HG03175 (cell line): ENCODE measurements at regions not wholly inside any gene's neighbourhood (a gene's known extent, or its start where the extent isn't known, plus 50 kb on each side); places are given as distances from the start of the nearest gene placed in this dataset.

Source experiments
- ATAC-seq: cut with Tn5 transposase; IDR thresholded peaks from one replicate; pipeline ENCODE4 v1.9.1; 2021; ENCODE audit warnings: mild to moderate bottlenecking, moderate library complexity; ENCODE audit not compliant: unreplicated experiment

DNA sequence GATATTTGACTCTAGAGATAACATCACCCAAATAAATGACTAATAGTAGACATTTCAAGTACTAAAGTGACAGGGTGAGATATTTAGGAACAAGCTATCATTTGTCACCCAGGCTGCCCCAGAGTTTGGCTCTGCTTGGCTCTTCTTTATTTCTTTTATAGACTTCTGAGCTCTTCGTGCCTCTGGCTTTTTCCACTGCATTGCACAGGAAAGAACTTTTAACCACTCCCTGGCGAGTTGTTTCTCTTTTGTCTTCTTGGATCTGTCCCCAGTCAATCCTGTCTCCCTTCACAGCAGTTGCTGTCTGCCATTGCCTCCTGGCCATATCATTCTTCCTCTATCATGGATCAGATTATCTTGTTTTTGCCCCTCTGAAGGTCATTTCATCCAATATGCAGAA lies 339.2 kb upstream of the DCBLD2 start:
- ATAC-seq = no peak

DNA sequence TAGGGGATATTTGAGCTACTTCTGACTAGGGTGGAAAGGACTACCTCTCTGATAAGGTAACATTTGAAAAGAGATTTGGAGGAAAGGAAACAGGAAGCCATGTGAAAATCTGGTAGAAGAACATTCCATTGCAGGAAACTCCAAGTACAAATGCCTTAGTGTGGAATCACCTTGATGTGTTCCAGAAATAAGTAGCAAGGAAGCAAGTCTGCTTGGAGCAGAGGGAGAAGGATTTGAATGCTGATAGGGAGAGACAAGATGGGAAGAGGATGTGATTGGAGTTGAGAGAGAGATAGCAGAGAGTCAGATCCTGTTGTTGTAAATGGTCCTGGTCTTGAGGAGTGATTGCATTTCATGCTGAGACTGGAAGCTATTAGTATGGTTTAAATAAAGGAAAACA lies 335.1 kb upstream of the DCBLD2 start:
- no peak for ATAC-seq

DNA sequence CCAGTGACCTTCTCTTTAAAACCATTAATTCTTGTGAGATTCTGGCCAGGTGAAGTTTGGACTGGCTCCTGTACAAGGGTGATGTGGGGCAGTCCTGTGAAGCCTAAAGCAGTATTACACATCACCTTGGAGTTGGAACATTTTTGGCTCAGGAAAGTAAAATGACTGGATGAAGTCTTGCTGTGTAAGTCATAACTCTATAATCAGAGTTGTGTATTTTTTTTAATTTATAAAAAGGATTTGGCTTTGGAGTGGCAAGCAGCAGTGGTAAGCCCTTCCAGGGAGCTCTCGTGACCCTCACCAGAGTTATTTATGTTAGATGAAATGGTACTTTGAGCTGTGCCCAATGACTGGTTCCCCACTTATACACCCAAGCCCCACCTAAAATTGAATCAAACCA lies 331.2 kb upstream of the DCBLD2 start:
- no peak for ATAC-seq

DNA sequence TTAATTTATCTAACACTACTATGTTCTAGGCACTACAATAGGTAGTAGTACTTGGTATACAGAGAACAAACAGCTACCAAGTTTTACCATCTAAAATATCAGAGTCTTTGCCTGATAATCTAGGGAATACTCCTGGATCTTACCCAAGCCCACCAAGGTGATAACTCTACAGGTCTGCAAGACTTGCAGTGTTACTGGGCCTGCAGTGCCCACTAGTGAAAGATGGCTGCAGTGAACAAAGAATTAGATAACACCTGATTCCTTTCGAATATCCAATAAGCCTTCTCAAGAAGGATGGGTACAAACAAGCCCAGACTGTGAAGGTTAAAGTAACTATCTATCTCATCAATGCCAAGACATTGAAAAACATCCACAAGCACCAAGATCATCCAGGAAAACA lies 317.0 kb upstream of the DCBLD2 start:
- no peak for ATAC-seq

DNA sequence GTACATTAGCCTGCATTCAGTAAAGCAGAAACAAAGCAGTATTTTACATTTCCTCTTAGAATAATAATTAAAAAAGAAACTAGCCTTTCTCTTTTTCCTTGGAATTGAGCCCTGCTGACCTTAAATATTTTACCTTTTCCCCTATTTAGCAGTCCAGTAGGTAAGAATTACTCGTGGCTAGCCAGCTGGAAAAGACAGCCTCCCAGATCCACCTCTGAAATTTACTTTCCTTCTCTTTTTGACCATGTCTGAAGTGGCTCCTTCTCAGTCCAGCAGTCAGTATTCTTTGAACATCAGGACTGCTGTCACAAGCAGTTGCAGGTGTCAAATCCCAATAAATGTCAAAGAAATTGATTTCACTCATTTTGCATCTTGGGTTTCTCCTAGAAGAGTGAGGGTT lies 311.5 kb upstream of the DCBLD2 start:
- ATAC-seq = no peak

DNA sequence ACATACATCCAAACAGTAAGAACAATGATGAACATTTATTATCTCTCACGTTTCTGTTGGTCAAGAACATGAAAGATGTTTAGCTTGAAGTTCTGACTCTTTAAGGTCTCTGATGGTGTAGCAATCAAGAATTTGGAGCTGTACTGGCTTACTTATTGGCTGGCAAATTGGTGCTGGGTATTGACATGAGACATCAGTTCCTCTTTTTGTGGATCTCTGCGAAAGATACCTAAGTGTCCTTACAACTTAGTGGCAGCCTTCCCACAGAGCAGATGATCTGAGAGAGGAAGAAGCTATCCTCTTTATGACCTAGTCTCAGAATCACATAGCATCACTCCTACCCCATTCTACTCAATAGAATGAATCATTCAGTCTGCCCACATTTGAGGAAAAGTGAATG lies 309.8 kb upstream of the DCBLD2 start:
- ATAC-seq = no peak

DNA sequence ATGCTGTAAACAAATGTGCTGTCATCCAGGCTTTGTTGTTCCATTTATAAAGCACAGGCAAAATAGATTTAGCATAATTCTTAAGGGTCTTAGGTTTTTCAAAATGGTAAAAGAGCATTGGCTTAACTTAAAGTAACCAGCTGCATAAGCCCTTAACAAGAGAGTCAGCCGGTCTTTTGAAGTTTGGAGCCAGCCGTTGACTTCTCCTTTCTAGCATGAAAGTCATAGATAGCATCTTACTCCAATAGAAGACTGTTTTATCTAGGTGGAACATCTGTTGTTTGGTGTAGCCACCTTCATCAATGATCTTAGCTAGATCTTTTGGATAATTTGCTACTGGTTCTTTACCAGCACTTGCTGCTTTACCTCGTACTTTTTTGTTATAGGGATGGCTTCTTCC lies 297.5 kb upstream of the DCBLD2 start:
- ATAC-seq = no peak

DNA sequence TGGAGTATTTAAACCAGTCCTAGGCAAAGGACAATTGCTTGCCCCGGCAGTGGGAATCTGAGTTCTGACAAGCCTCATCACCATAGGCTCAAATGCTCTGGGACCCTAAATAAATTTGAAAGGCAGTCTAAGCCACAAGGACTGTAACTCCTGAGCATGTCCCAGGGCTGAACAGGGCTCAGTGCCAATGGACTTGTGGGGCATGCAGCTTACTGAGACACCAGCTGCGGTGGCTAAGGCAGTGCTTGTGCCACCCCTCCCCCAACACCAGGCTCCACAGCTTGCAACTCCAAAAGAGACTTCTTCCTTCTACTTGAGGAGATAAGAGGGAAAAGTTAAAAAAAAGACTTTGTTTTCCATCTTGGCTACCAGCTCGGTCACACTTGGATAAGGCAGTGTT lies 289.7 kb upstream of the DCBLD2 start:
- no peak for ATAC-seq

DNA sequence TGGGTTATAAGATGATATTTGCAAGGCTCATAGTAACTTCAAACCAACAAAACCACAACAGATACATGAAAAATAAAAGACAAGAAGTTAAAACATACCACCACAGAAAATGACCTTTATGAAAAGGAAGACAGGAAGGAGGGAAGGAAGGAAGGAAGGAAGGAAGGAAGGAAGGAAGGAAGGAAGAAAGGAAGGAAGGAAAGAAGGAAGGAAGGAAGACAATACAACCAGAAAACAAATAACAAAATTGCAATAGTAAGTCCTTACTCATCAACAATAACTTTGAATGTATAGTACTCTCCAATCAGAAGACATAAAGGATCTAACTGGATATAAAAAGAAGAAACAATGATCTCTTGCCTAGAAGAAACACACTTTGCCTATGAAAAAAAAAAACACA lies 287.4 kb upstream of the DCBLD2 start:
- ATAC-seq = no peak

DNA sequence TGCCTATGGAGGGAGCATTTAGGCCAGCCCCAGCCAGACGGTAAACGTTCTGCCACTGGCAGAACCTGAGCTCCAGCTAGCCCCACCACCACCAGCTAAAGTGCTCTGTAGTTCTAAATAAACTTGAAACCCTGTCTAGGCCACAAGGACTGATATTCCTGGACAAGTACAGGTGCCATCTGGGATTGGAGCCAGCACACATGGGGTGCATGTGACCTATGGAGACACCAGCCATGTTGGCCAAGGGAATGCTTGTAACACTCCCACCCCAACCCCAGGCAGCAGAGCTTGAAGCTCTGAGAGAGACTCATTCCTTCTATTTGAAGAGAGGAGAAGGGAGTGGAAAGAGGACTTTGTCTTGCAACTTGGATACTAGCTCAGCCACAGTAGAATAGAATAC lies 284.5 kb upstream of the DCBLD2 start:
- ATAC-seq = no peak

DNA sequence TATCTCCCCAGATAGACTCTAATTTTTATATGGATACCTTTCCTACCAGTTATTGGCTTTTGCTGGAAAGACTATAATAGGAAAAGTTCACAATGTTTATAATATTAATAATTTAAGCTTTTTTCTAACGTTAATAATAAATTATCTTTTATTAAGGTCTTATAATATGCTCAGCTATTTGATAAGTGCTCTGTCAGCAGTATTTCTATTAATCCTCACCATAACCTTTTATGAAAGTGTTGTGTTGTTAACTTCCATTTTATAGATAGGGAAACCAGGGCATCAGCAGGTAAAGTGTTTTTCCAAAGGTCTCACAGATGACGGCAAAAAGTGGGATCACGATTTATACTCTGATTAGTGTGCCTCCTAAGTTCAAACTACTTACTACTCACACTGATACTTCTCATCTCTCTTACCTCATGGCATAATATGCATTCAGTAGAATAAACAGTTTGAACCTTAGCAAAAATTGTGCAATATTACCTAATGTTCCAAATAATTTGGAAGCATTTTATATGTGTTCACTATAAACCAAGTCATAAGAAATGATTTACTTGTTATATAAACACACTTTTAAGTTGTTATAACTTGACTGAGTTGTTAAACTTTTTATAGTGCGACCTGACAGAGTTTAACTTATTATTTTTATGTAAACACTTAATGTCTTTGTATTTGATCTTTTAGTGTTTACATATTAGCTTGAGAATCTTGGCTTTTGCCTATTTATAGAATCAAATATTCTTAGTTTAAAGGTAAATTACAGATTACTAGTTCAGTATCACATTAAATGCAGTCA lies 274.9 kb upstream of the DCBLD2 start:
- no peak for ATAC-seq

DNA sequence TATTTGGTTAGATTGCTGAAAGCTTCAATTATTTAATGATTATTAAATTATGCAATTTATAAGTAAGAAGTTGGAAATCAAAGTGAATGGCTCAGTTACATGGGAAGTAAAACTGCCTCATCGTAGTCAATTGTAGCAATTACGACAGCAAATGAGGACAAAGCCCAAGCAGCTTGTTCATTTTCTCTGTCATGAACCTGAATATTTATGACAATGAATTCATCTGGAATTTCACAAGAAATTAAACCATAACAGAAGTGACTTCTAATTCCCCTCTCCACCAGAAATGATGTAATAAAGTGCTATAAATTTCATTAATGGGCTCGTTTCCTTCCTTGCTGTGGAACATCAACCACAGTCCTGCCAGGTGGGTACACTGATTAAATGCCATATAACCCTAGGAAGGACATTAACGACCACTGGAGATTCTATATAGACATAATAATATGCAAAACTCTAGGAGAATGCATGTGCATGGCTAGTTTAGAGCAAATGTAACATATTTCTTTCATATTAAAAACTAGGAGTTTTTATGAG lies 273.8 kb upstream of the DCBLD2 start:
- ATAC-seq = no peak

DNA sequence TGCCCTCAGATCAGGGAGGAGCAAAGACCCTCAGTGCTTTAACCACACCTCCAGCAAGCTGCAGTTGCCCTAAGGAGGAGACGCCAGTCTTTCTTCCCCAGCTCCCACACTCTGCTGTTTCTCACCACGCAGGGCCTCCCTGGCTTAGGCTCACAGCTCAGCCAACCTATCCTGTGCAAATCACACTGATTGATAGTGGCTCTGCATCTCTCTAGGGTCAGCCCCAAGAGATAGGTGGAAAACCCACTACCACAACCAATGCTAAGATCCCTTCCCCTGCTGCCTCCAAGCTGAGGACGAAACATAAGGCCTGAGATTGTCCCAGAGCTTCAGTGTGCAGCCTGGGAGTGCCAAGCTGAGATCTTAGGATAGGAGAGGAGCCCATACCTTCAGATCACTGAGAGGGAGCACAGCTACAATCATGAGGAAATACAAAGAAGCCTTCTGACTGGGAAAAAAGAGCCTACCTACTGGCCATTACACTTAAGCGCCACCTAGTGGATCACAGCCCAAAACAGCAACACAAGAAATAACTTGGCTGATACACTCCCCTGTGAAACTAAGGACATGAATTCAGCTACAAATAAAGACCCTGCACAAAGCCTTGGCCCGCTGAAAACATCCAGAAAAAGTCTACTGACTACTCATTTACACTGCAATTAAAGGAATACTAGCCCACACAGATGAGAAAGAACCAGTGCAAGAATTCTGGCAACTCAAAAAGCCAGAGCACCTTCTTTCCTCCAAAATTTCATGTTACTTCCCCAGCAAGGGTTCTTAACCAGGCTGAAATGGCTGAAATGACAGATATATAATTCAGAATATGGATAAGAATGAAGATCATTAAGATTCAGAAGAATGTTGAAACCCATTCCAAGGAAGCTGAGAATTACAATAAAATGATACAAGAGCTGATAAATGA lies 271.5 kb upstream of the DCBLD2 start:
- peak; percentile 75 for ATAC-seq

DNA sequence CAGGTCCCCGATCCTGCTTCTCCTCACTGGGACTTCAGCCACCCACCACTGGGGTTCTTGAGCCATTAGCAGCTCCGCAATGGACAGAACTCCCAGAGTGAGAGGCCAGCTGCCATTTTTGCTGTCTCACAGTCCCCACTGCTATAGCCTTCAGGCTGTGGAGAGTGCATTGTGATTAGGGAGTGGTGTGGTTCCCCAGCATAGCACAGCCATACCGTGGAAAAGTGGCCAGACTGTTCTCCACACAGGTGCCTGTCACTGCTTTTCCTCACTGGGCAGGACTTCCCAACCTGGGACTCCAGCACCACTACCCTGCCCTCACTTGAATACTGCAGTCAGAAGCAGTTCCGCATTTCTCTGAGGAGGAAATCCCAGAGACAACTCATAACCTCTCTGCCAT lies 270.3 kb upstream of the DCBLD2 start:
- no peak for ATAC-seq

DNA sequence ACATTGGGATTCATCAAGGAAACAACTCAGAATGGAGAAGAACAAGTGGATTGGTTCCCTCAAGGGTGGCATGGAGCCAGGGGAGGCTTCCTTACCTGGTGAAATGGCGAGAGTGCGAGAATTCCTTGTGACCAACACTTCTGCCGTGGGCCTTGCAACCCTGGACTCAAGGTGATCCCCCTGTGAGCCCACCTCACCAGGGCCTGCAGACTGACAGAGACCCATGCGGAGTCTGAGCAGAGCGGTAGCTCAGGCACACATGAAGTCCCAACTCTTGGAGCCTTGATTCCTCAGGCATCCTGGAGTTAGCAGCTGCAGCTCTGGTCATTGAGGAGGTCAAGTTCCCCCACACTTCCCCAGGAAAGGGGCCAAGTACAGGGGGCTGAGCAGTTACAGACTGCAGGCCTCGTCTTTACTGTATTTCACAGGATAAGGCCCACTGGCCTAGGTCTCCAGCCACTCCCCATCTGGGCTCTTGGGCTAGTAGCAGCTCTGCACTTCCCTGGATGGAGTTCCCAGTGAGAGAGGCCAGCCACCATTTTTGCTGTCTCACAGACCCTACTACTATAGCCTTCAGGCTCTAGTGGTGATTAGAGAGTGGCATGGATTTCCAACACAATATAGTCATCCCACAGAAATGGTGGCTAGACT lies 269.5 kb upstream of the DCBLD2 start:
- ATAC-seq = no peak

DNA sequence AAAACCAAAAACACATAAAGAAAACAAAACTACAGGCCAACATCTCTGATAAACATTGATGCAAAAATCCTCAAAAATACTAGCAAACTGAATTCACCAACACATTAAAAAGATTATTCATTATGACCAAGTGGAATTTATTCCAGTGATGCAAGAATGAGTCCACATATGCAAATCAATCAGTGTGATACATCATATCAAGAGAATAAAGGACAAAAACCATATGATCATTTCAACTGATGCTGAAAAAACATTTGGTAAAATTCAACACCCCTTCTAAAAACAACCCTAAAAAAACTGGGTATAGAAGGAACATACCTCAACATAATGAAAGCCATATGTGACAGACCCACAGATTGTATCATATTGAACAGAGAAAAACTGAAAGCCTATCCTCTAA lies 265.6 kb upstream of the DCBLD2 start:
- ATAC-seq = no peak

DNA sequence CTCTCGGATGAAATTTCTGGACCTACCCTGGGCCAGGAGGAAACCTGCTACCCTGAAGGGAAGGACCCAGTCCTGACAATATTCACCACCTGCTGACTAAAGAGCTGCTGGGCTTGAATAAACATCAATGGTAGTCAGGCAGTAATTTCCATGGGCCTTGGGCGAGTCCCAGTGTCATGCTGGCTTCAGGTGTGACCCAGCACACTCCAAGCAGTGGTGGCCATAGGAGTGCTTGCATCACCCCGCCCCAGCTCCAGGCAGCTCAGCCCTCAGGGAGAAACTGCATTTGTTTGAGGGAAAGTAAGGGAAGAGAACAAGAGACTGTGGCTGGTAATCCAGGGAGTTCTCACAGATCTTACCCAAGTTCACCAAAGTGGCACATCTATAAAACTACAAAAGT lies 261.8 kb upstream of the DCBLD2 start:
- no peak for ATAC-seq

DNA sequence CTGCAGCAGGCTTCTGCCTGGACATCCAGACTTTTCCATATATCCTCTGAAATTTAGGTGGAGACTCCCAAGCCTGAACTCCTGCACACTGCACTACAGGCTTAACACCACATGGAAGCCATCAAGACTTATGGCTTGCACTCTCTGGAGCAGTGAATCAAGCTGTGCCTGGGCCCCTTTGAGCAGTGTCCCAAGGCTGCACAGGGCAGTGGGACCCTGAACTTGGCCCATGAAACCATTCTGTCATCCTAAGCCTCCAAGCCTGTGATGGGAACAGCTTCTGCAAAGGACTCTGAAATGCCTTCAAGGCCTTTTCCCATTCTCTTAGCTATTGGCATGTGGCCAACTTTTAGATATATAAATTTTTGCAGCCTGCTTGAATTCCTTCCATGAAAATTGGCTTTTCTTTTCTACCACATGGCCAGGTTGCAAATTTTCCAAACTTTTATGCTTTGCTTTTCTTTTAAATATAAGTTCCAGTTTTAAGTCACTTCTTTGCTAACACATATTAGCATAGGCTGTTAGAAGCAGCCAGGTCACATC lies 257.8 kb upstream of the DCBLD2 start:
- ATAC-seq = no peak

DNA sequence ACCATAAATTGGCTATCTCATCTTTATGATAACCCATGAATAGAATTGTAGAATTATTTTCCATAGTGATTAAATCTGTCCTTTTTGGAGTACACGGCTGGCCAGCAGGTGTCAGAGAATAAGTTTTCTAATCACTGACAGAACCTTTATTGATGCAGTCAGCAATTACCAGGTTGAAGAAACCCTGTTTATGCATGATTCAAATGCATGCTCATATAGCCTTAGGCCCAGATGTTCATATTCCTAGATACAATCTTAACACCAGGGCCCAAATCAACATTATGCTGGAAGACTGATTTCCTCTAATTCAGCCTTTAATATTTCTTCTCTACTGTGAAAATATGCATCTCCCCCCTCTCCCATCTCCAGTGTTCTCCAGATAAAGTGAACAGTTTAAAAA lies 243.5 kb upstream of the DCBLD2 start:
- no peak for ATAC-seq

DNA sequence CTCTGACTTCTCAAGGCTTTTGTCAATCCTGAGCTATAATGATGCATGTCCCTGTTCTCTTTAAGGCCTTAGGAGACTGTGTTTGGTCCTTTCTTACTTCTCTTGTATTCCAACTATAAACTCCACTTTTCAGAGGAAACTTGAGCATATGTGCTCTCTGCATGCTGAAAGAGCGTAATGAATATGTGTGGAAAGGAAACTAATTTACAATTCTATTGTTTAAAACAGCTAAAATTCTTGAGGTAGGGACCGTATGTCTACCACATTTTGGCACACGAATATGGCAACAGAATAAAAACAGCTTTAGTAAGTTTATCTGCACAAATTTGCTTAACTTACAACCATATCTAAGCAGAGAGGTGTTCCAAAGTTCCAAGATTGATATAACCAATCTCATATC lies 242.0 kb upstream of the DCBLD2 start:
- ATAC-seq = no peak

DNA sequence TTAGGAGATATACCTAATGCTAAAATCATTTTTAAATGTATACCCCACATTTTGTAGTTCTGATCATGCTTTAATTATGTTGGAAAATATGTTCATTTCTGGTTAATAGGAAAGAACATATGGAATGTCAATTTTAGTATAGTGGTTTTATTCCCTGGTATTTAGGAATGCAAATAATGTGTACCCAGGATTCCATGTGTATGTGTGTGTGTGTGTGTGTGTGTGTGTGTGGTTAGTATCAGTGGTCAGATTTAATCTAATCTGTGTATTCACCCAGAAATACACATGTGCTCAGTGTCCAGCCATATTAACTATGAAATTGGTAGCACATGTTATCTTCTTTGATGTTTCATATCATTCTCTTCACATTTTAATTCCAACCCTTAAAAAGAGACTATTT lies 233.5 kb upstream of the DCBLD2 start:
- no peak for ATAC-seq
